SK-N-SH (cell line): ENCODE measurements at regions not wholly inside any gene's neighbourhood (a gene's known extent, or its start where the extent isn't known, plus 50 kb on each side); places are given as distances from the start of the nearest gene placed in this dataset.

Source experiments
- CTCF ChIA-PET: fragments of 300-600, 350-600 bp; formaldehyde crosslinking; extraction: SDS; loops from one replicate; lab custom pipeline; 2021; lab: Yijun Ruan, JAX
- POLR2A ChIA-PET: fragments of 350-600 bp; sonication (Branson Sonifier 250); formaldehyde crosslinking; extraction: SDS; loops from one replicate; lab custom pipeline; 2020; ENCODE audit warnings: antibody characterized with exemption, inconsistent platforms; lab: Yijun Ruan, JAX
- DNase-seq: peaks from one replicate; pipeline ENCODE4 v3.0.0; 2012
- H2AFZ ChIP-seq: fragments of 200-600 bp; sonication (generic); 2 replicates; pipeline ENCODE4 v1.8.1; 2016; ENCODE audit warnings: antibody characterized with exemption, mild to moderate bottlenecking, low read depth
- H3F3A ChIP-seq: fragments of 200-600 bp; sonication (generic); replicated peaks from 2 replicates; pipeline ENCODE3; 2016; ENCODE audit warnings: antibody characterized with exemption, mild to moderate bottlenecking; ENCODE audit not compliant: insufficient read depth
- H3K27ac ChIP-seq, 2 experiments: fragments of 200-500 bp in 1 of 2; fragments of 200-600 bp in 1 of 2; sonication (Bioruptor generic) in 1 of 2; sonication (generic), shearing (Covaris generic) in 1 of 2; 2 replicates each; pipeline versions ENCODE4 v1.5.1 to v1.6.1; 2014 to 2016; ENCODE audit warnings: low read depth in 2 of 2, inconsistent platforms in 1 of 2, low read length in 1 of 2, mild to moderate bottlenecking in 1 of 2, mixed read lengths in 1 of 2
- H3K27me3 ChIP-seq: fragments of 200-600 bp; sonication (generic), shearing (Covaris generic); 2 replicates; pipeline ENCODE4 v1.6.1; 2016; ENCODE audit warnings: mixed run types; ENCODE audit not compliant: insufficient read depth
- H3K36me3 ChIP-seq, 2 experiments: fragments of 200-500 bp in 1 of 2; fragments of 200-600 bp in 1 of 2; sonication (Bioruptor generic) in 1 of 2; sonication (generic) in 1 of 2; replicated peaks in 1 of 2; 2 replicates each; pipeline versions ENCODE3 to v1.5.1; 2014 to 2016; ENCODE audit warnings: low read length in 1 of 2, mild to moderate bottlenecking in 1 of 2; ENCODE audit not compliant: insufficient read depth in 2 of 2, control insufficient read depth in 1 of 2
- H3K4me1 ChIP-seq, 2 experiments: fragments of 200-500 bp in 1 of 2; fragments of 200-600 bp in 1 of 2; sonication (Bioruptor generic) in 1 of 2; sonication (generic), shearing (Covaris generic) in 1 of 2; 2 replicates each; pipeline versions ENCODE4 v1.5.1 to v1.6.1; 2014 to 2016; ENCODE audit warnings: low read depth in 1 of 2, low read length in 1 of 2, mixed run types in 1 of 2; ENCODE audit not compliant: insufficient read depth in 2 of 2, control insufficient read depth in 1 of 2
- H3K4me2 ChIP-seq: fragments of 200-600 bp; sonication (generic), shearing (Covaris generic); 2 replicates; pipeline ENCODE4 v1.6.1; 2017; ENCODE audit warnings: mixed run types
- H3K4me3 ChIP-seq, 2 experiments: fragments of 200-500 bp in 1 of 2; fragments of 200-600 bp in 1 of 2; sonication (Bioruptor generic) in 1 of 2; sonication (generic), shearing (Covaris generic) in 1 of 2; 2 replicates each; pipeline versions ENCODE4 v1.5.1 to v1.8.1; 2014 to 2016; ENCODE audit warnings: low read depth in 2 of 2, inconsistent platforms in 1 of 2, low read length in 1 of 2, mild to moderate bottlenecking in 1 of 2, mixed read lengths in 1 of 2, moderate library complexity in 1 of 2
- H3K79me2 ChIP-seq: fragments of 200-600 bp; sonication (generic); 2 replicates; pipeline ENCODE4 v1.8.1; 2017; ENCODE audit warnings: mild to moderate bottlenecking; ENCODE audit not compliant: insufficient read depth
- H3K9ac ChIP-seq: fragments of 200-600 bp; sonication (generic); 2 replicates; pipeline ENCODE4 v1.6.1; 2017; ENCODE audit warnings: mixed run types
- H3K9me2 ChIP-seq: fragments of 200-600 bp; sonication (generic); 2 replicates; pipeline ENCODE4 v1.6.1; 2017; ENCODE audit warnings: mixed run types
- H3K9me3 ChIP-seq: fragments of 200-600 bp; sonication (generic); 2 replicates; pipeline ENCODE4 v1.6.1; 2017; ENCODE audit warnings: mixed run types, mild to moderate bottlenecking, moderate library complexity
- H4K20me1 ChIP-seq: fragments of 200-600 bp; sonication (generic); 2 replicates; pipeline ENCODE4 v1.6.1; 2017; ENCODE audit warnings: mild to moderate bottlenecking, mixed run types; ENCODE audit not compliant: insufficient read depth
- CTCF ChIP-seq: fragments of 200-600 bp; sonication (generic); IDR thresholded peaks from 2 replicates; pipeline ENCODE4 v1.6.1; 2017; ENCODE audit warnings: antibody characterized with exemption, mild to moderate bottlenecking, moderate library complexity
- EP300 ChIP-seq, 2 experiments: IDR thresholded peaks; 2 replicates each; pipeline versions ENCODE4 v1.4.0 to v1.6.1; 2012; ENCODE audit warnings: borderline replicate concordance in 1 of 2, low read depth in 1 of 2, low read length in 1 of 2
- FOSL2 ChIP-seq: IDR thresholded peaks from 2 replicates; pipeline ENCODE4 v1.4.0; 2012; ENCODE audit warnings: low read depth, mild to moderate bottlenecking, moderate library complexity, borderline replicate concordance
- FOXJ3 ChIP-seq: sonication (generic); formaldehyde crosslinking; IDR thresholded peaks from 2 replicates; pipeline ENCODE4 v1.5.1; 2020; ENCODE audit warnings: mild to moderate bottlenecking, missing genetic modification reagents
- GABPA ChIP-seq: IDR thresholded peaks from 2 replicates; pipeline ENCODE4 v1.4.0; 2012; ENCODE audit warnings: low read depth, mild to moderate bottlenecking
- GATA2 ChIP-seq: sonication (generic); formaldehyde crosslinking; IDR thresholded peaks from 2 replicates; pipeline ENCODE4 v1.5.0; 2020; ENCODE audit warnings: mild to moderate bottlenecking, missing genetic modification reagents
- JUND ChIP-seq: IDR thresholded peaks from 2 replicates; pipeline ENCODE4 v1.4.0; 2012
- POLR2AphosphoS5 ChIP-seq: IDR thresholded peaks from 2 replicates; pipeline ENCODE4 v1.6.1; 2012; ENCODE audit warnings: low read depth, low read length
- RFX5 ChIP-seq: IDR thresholded peaks from 2 replicates; pipeline ENCODE4 v1.6.1; 2012; ENCODE audit warnings: mild to moderate bottlenecking, improper control_type of control experiment, low read length
- SIN3A ChIP-seq: IDR thresholded peaks from 2 replicates; pipeline ENCODE4 v1.6.1; 2012; ENCODE audit warnings: low read depth, mild to moderate bottlenecking, low read length, moderate library complexity, borderline replicate concordance
- TAF1 ChIP-seq: IDR thresholded peaks from 2 replicates; pipeline ENCODE4 v1.6.1; 2012; ENCODE audit warnings: low read depth, mild to moderate bottlenecking, low read length, moderate library complexity, borderline replicate concordance
- WGBS: methylation state at CpG from one replicate; pipeline ENCODE4 v1.1.6; 2017; ENCODE audit warnings: low lambda C conversion rate; 5-methylcytosine and 5-hydroxymethylcytosine counted together
- TF ChIP-seq, protein P1 (sequence below): IDR thresholded peaks from 2 replicates; pipeline ENCODE4; 2012
- TF ChIP-seq, protein P2 (sequence below): fragments of 150-350 bp; IDR thresholded peaks from 2 replicates; pipeline ENCODE4 v1.6.1; 2017; ENCODE audit warnings: antibody characterized with exemption, low read length, low read depth, borderline replicate concordance

DNA sequence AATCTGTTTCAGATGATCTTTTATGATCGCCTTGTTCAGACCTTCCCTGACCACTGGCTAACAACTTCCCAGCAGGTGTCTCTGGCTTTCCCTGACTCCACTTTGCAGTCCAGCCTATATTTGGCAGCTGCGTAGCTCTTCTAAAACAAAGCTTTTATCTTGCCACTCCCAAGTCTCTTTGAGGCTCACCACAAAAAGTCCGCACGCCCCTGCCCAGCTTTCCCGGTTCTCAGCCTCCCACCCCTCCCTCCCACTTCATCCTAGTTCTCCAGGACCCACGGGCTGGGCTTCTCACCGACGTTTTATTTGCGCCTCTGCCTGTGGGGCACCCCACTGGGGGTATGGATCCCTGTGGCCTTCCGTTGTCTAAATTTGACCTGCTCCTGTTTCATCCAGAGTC lies 58.9 kb upstream of the USP6NL start:
- H3K79me2 ChIP-seq, result no peaks in the 10 kb centered on the region

More for the DNA sequence above, 58.9 kb upstream of the USP6NL start:
- ChIA-PET CTCF (no interaction called here), POLR2A (no interaction called here)
- H3K27ac ChIP-seq, result no peak overlapping the region
- H3F3A ChIP-seq, result no peaks in the 10 kb centered on the region
- H3K27me3 ChIP-seq, result no peaks in the 10 kb centered on the region
- 87% methylated on average over 10 of the region's 10 CpGs for WGBS
- no peak overlapping the region for H2AFZ ChIP-seq
- H4K20me1 ChIP-seq, result no peaks in the 10 kb centered on the region
- H3K4me1 ChIP-seq, result peaks cover 7 to 12% of the 10 kb centered on the region in 2 experiments; a peak in 3 of 4 replicates
- no peak for DNase-seq
- no peak overlapping the region for H3K9ac ChIP-seq
- no peaks in the 10 kb centered on the region for H3K9me2 ChIP-seq
- no peak overlapping the region for H3K4me2 ChIP-seq
- H3K9me3 ChIP-seq, result no peaks in the 10 kb centered on the region
- TF ChIP-seq RFX5 (no peak), FOXJ3 (CRISPR knock-in tag) (no peak), JUND (no peak), POLR2AphosphoS5 (no peak), GABPA (no peak), EP300 (IDR thresholded peaks at IDR 0.05; ENCODE audit: borderline replicate concordance in 1 of 2, low read depth in 1 of 2, low read length in 1 of 2) (no peak), FOSL2 (no peak), CTCF (no peak), TAF1 (no peak), SIN3A (no peak), GATA2 (CRISPR knock-in tag) (no peak)
- TF ChIP-seq, protein P1, sequence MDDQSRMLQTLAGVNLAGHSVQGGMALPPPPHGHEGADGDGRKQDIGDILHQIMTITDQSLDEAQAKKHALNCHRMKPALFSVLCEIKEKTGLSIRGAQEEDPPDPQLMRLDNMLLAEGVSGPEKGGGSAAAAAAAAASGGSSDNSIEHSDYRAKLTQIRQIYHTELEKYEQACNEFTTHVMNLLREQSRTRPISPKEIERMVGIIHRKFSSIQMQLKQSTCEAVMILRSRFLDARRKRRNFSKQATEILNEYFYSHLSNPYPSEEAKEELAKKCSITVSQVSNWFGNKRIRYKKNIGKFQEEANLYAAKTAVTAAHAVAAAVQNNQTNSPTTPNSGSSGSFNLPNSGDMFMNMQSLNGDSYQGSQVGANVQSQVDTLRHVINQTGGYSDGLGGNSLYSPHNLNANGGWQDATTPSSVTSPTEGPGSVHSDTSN, result no peak
- TF ChIP-seq, protein P2, sequence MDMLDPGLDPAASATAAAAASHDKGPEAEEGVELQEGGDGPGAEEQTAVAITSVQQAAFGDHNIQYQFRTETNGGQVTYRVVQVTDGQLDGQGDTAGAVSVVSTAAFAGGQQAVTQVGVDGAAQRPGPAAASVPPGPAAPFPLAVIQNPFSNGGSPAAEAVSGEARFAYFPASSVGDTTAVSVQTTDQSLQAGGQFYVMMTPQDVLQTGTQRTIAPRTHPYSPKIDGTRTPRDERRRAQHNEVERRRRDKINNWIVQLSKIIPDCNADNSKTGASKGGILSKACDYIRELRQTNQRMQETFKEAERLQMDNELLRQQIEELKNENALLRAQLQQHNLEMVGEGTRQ, result no peak
- no peak overlapping the region for H3K4me3 ChIP-seq
- no peaks in the 10 kb centered on the region for H3K36me3 ChIP-seq
